Aorta (tissue), 5 donors: ENCODE measurements at regions not wholly inside any gene's neighbourhood (a gene's known extent, or its start where the extent isn't known, plus 50 kb on each side); places are given as distances from the start of the nearest gene placed in this dataset.
A peak's percentile ranks its signal among the peaks of the same experiment; 100 is the strongest.

Source experiments
- ATAC-seq: fragments of 200-7000 bp; cut with Tn5 transposase; one replicate; pipeline ENCODE4 v1.9.1; 2022; ENCODE audit warnings: moderate library complexity; ENCODE audit not compliant: low FRiP score
- DNase-seq, 2 donors: peaks; one replicate each; pipeline ENCODE4 v3.0.0-alpha.2; 2020
- H3K27ac ChIP-seq, 2 donors: one replicate each; pipeline ENCODE4 v1.5.1; 2013; ENCODE audit warnings: low read length in 2 of 2, mild to moderate bottlenecking in 2 of 2, moderate library complexity in 2 of 2, control low read depth in 1 of 2, inconsistent platforms in 1 of 2, low read depth in 1 of 2
- H3K27me3 ChIP-seq, 2 donors: one replicate each; pipeline ENCODE4 v1.6.1; 2013; ENCODE audit warnings: control low read depth in 1 of 2, low read length in 1 of 2, mild to moderate bottlenecking in 1 of 2, moderate library complexity in 1 of 2; ENCODE audit not compliant: insufficient read depth in 2 of 2, control insufficient read depth in 1 of 2
- H3K36me3 ChIP-seq, 2 donors: one replicate each; pipeline ENCODE4 v1.6.1; 2013; ENCODE audit warnings: control low read depth in 1 of 2, low read length in 1 of 2, mild to moderate bottlenecking in 1 of 2; ENCODE audit not compliant: insufficient read depth in 2 of 2, control insufficient read depth in 1 of 2
- H3K4me1 ChIP-seq, 2 donors: one replicate each; pipeline ENCODE4 v1.6.1; 2013; ENCODE audit warnings: low read length in 2 of 2, control low read depth in 1 of 2, mild to moderate bottlenecking in 1 of 2, moderate library complexity in 1 of 2; ENCODE audit not compliant: insufficient read depth in 2 of 2, control insufficient read depth in 1 of 2
- H3K4me3 ChIP-seq, 2 donors: one replicate each; pipeline ENCODE4 v1.5.1; 2013; ENCODE audit warnings: low read length in 2 of 2, control low read depth in 1 of 2, mild to moderate bottlenecking in 1 of 2
- H3K9me3 ChIP-seq: one replicate; pipeline ENCODE4 v1.6.1; 2013; ENCODE audit warnings: mild to moderate bottlenecking, low read length; ENCODE audit not compliant: control insufficient read depth
- WGBS, 2 donors: extraction: QIAGEN DNeasy Blood & Tissue Kit; methylation state at CpG; one replicate each; pipeline ENCODE4 v1.1.7; 2013; 5-methylcytosine and 5-hydroxymethylcytosine counted together
- intact Hi-C, 2 donors: fragments of 100-400 bp; cut with DNase I; formaldehyde crosslinking; loops; one replicate each; pipeline versions ENCODE4 v1.14.2 to v1.15.0; 2022
- donor health status: healthy with polysubstance abuse.
- donor health status: Bipolar disorder and iron deficiency.
- donor health status: DM: no; HTN: no; CAD: no.
- donor health status: DM: no; HTN: no; CAD: no.
- donor health status: DM: yes; HTN: yes; CAD: no.

GRCh38 chr11:121838571-121838970 lies 277.4 kb downstream of the BLID start:
- Histone ChIP-seq H3K9me3 (no peaks in the 10 kb centered on the region), H3K4me3 (no peak overlapping the region), H3K27ac (no peak overlapping the region), H3K27me3 (no peaks in the 10 kb centered on the region), H3K36me3 (no peaks in the 10 kb centered on the region), H3K4me1 (no peaks in the 10 kb centered on the region)
- DNase-seq: no peak
- WGBS, 2 donors: 71 to 81% methylated on average over 1 of the region's 1 CpG
- intact Hi-C loops: no loop called here
- no peak for ATAC-seq

GRCh38 chr11:121833970-121834369 lies 282.0 kb downstream of the BLID start:
- no peaks in the 10 kb centered on the region for H3K9me3 ChIP-seq
- H3K4me1 ChIP-seq: no peaks in the 10 kb centered on the region
- no peak overlapping the region for H3K4me3 ChIP-seq
- intact Hi-C loops: no loop called here
- DNase-seq: no peak
- no peak overlapping the region for H3K27ac ChIP-seq
- no peaks in the 10 kb centered on the region for H3K36me3 ChIP-seq
- H3K27me3 ChIP-seq: no peaks in the 10 kb centered on the region
- no peak for ATAC-seq

GRCh38 chr11:121829159-121829643 lies 286.8 kb downstream of the BLID start:
- H3K9me3 ChIP-seq: no peaks in the 10 kb centered on the region
- no peaks in the 10 kb centered on the region for H3K4me1 ChIP-seq
- H3K36me3 ChIP-seq: no peaks in the 10 kb centered on the region
- intact Hi-C loops: no loop called here
- ATAC-seq (peak; percentile 74), DNase-seq (peak in 1 of 2 donors; percentile 48)
- no peak overlapping the region for H3K4me3 ChIP-seq
- WGBS, 2 donors: 26 to 27% methylated on average over 2 of the region's 2 CpGs
- no peak overlapping the region for H3K27ac ChIP-seq
- no peaks in the 10 kb centered on the region for H3K27me3 ChIP-seq

- Histone ChIP-seq H3K27me3 (no peaks in the 10 kb centered on the region), H3K27ac (no peak overlapping the region), H3K4me1 (no peaks in the 10 kb centered on the region), H3K4me3 (no peak overlapping the region), H3K9me3 (no peaks in the 10 kb centered on the region), H3K36me3 (no peaks in the 10 kb centered on the region)
- ATAC-seq: no peak
- intact Hi-C loops: no loop called here
- DNase-seq: no peak
- 56% methylated on average over 1 of the region's 1 CpG for WGBS, 2 donors
Measured at GRCh38 chr11:121814962-121815361, 301.1 kb downstream of the BLID start.

GRCh38 chr11:121814296-121814695 lies 301.7 kb downstream of the BLID start:
- ATAC-seq (no peak), DNase-seq (no peak)
- no peaks in the 10 kb centered on the region for H3K36me3 ChIP-seq
- intact Hi-C loops: no loop called here
- H3K27ac ChIP-seq: no peak overlapping the region
- H3K4me3 ChIP-seq: no peak overlapping the region
- H3K4me1 ChIP-seq: no peaks in the 10 kb centered on the region
- no peaks in the 10 kb centered on the region for H3K9me3 ChIP-seq
- no peaks in the 10 kb centered on the region for H3K27me3 ChIP-seq

- ATAC-seq: peak; percentile 59
- no peak overlapping the region for H3K27ac ChIP-seq
- intact Hi-C loops: no loop called here
- no peak for DNase-seq
- H3K36me3 ChIP-seq: no peaks in the 10 kb centered on the region
- no peaks in the 10 kb centered on the region for H3K4me1 ChIP-seq
- WGBS, 2 donors: 36 to 44% methylated on average over 4 of the region's 4 CpGs
- H3K27me3 ChIP-seq: no peaks in the 10 kb centered on the region
- no peak overlapping the region for H3K4me3 ChIP-seq
- H3K9me3 ChIP-seq: no peaks in the 10 kb centered on the region
Measured at GRCh38 chr11:121810291-121810690, 305.7 kb downstream of the BLID start.

GRCh38 chr11:121808096-121808495 lies 307.9 kb downstream of the BLID start:
- no peaks in the 10 kb centered on the region for H3K4me1 ChIP-seq
- ATAC-seq: no peak
- intact Hi-C loops: no loop called here
- WGBS, 2 donors: 95% methylated on average over 2 of the region's 2 CpGs
- H3K9me3 ChIP-seq: no peaks in the 10 kb centered on the region
- no peak overlapping the region for H3K4me3 ChIP-seq
- no peak overlapping the region for H3K27ac ChIP-seq
- no peaks in the 10 kb centered on the region for H3K27me3 ChIP-seq
- DNase-seq: no peak
- H3K36me3 ChIP-seq: no peaks in the 10 kb centered on the region

GRCh38 chr11:121807051-121807450 lies 309.0 kb downstream of the BLID start:
- no peak for ATAC-seq
- no peaks in the 10 kb centered on the region for H3K9me3 ChIP-seq
- no peaks in the 10 kb centered on the region for H3K27me3 ChIP-seq
- no peak overlapping the region for H3K27ac ChIP-seq
- no peaks in the 10 kb centered on the region for H3K4me1 ChIP-seq
- H3K36me3 ChIP-seq: no peaks in the 10 kb centered on the region
- WGBS, 2 donors: 29 to 34% methylated on average over 2 of the region's 2 CpGs
- no peak overlapping the region for H3K4me3 ChIP-seq
- intact Hi-C loops: no loop called here
- no peak for DNase-seq

- ATAC-seq (no peak), DNase-seq (no peak)
- Histone ChIP-seq H3K4me3 (no peak overlapping the region), H3K27me3 (no peaks in the 10 kb centered on the region), H3K36me3 (no peaks in the 10 kb centered on the region), H3K9me3 (no peaks in the 10 kb centered on the region), H3K27ac (no peak overlapping the region), H3K4me1 (peaks cover 0 to 2% of the 10 kb centered on the region in 2 donors)
- 88 to 89% methylated on average over 4 of the region's 4 CpGs for WGBS, 2 donors
- intact Hi-C loops: no loop called here
Measured at GRCh38 chr11:121802542-121802941, 313.5 kb downstream of the BLID start.
